Naive thymus-derived CD8-positive, alpha-beta T cell (primary cell): ENCODE measurements at regions not wholly inside any gene's neighbourhood (a gene's known extent, or its start where the extent isn't known, plus 50 kb on each side); places are given as distances from the start of the nearest gene placed in this dataset.

Experiments used
- ATAC-seq, 2 donors: fragments of 150-1000 bp; cut with Tn5 transposase in 1 of 2; sonication (Bioruptor Pico), chemical (Tn5 transposase) in 1 of 2; 1 replicate in 1 of 2; 2 replicates in 1 of 2; pipeline ENCODE4 v1.10.0; 2021; ENCODE audit warnings: mild to moderate bottlenecking in 2 of 2, moderate library complexity in 2 of 2
- POLR2A ChIA-PET: fragments of 350-600 bp; sonication (Branson Sonifier 250); formaldehyde crosslinking; loops from one replicate; lab custom pipeline; 2021; ENCODE audit warnings: antibody characterized with exemption; lab: Charles Lee
- DNase-seq, 10 donors: peaks; one replicate each; pipeline versions ENCODE4 v3.0.0 to v3.0.0-alpha.2; 2020 to 2022
- H3K27ac Mint-ChIP-seq, 10 donors: one replicate each; pipeline ENCODE4 v1.8.0; 2020 to 2022; ENCODE audit warnings: mild to moderate bottlenecking in 10 of 10, mixed read lengths in 10 of 10, moderate library complexity in 4 of 10, inconsistent platforms in 1 of 10
- H3K27me3 Mint-ChIP-seq, 5 donors: one replicate each; pipeline ENCODE4 v1.8.0; 2021 to 2022; ENCODE audit warnings: mixed read lengths in 5 of 5
- H3K36me3 Mint-ChIP-seq, 3 donors: one replicate each; pipeline ENCODE4 v1.8.0; 2020 to 2022; ENCODE audit warnings: mixed read lengths in 3 of 3, mild to moderate bottlenecking in 2 of 3, inconsistent platforms in 1 of 3
- H3K4me1 Mint-ChIP-seq, 4 donors: one replicate each; pipeline ENCODE4 v1.8.0; 2021 to 2022; ENCODE audit warnings: mixed read lengths in 4 of 4
- H3K4me3 Mint-ChIP-seq, 10 donors: one replicate each; pipeline ENCODE4 v1.8.0; 2020 to 2022; ENCODE audit warnings: mild to moderate bottlenecking in 10 of 10, mixed read lengths in 10 of 10, moderate library complexity in 6 of 10, inconsistent platforms in 1 of 10
- H3K9me3 Mint-ChIP-seq, 9 donors: one replicate each; pipeline ENCODE4 v1.8.0; 2020 to 2022; ENCODE audit warnings: mixed read lengths in 9 of 9, mild to moderate bottlenecking in 3 of 9, inconsistent platforms in 1 of 9, moderate library complexity in 1 of 9

- no peaks in the 10 kb centered on the region for H3K36me3 Mint-ChIP-seq
- H3K4me3 Mint-ChIP-seq: no peak overlapping the region
- no peak for DNase-seq
- no peak for ATAC-seq
- no peak overlapping the region for H3K27ac Mint-ChIP-seq
- peaks cover 0 to 12% (median 0%) of the 10 kb centered on the region in 9 donors for H3K9me3 Mint-ChIP-seq
- H3K27me3 Mint-ChIP-seq: peaks cover 0 to 12% (median 0%) of the 10 kb centered on the region in 5 donors
- no peaks in the 10 kb centered on the region for H3K4me1 Mint-ChIP-seq
- POLR2A ChIA-PET: no interaction called here
Observed at GRCh38 chr2:128549094-128549493, 230.4 kb upstream of the HS6ST1 start.

GRCh38 chr2:128549646-128550260 is 231.1 kb upstream of the HS6ST1 start:
- ATAC-seq (no peak), DNase-seq (no peak)
- Mint-ChIP-seq H3K9me3 (peaks cover 0 to 12% (median 0%) of the 10 kb centered on the region in 9 donors), H3K27ac (no peak overlapping the region), H3K27me3 (peaks cover 0 to 12% (median 0%) of the 10 kb centered on the region in 5 donors), H3K4me3 (no peak overlapping the region), H3K36me3 (no peaks in the 10 kb centered on the region), H3K4me1 (no peaks in the 10 kb centered on the region)
- POLR2A ChIA-PET: no interaction called here

GRCh38 chr2:128550389-128550788 is 231.7 kb upstream of the HS6ST1 start:
- no peaks in the 10 kb centered on the region for H3K4me1 Mint-ChIP-seq
- no peak overlapping the region for H3K27ac Mint-ChIP-seq
- ATAC-seq (no peak), DNase-seq (no peak)
- POLR2A ChIA-PET: no interaction called here
- H3K9me3 Mint-ChIP-seq: peaks cover 0 to 12% (median 0%) of the 10 kb centered on the region in 9 donors
- H3K36me3 Mint-ChIP-seq: no peaks in the 10 kb centered on the region
- no peak overlapping the region for H3K4me3 Mint-ChIP-seq
- H3K27me3 Mint-ChIP-seq: peaks cover 0 to 12% (median 0%) of the 10 kb centered on the region in 5 donors

GRCh38 chr2:128550801-128551416 is 232.2 kb upstream of the HS6ST1 start:
- H3K9me3 Mint-ChIP-seq: peaks cover 0 to 12% (median 0%) of the 10 kb centered on the region in 9 donors
- no peak overlapping the region for H3K4me3 Mint-ChIP-seq
- no peaks in the 10 kb centered on the region for H3K4me1 Mint-ChIP-seq
- no peak overlapping the region for H3K27ac Mint-ChIP-seq
- no peaks in the 10 kb centered on the region for H3K36me3 Mint-ChIP-seq
- H3K27me3 Mint-ChIP-seq: peaks cover 0 to 12% (median 0%) of the 10 kb centered on the region in 5 donors
- ATAC-seq: no peak
- POLR2A ChIA-PET: no interaction called here
- no peak for DNase-seq

- POLR2A ChIA-PET: no interaction called here
- Mint-ChIP-seq H3K27me3 (peaks cover 0 to 12% (median 0%) of the 10 kb centered on the region in 5 donors), H3K9me3 (peaks cover 0 to 8% (median 0%) of the 10 kb centered on the region in 9 donors), H3K4me1 (no peaks in the 10 kb centered on the region), H3K27ac (no peak overlapping the region), H3K4me3 (no peak overlapping the region), H3K36me3 (no peaks in the 10 kb centered on the region)
- ATAC-seq: no peak
- no peak for DNase-seq
Observed at GRCh38 chr2:128551435-128551834, 232.8 kb upstream of the HS6ST1 start.

- no peak for ATAC-seq
- no peak for DNase-seq
- H3K27me3 Mint-ChIP-seq: peaks cover 0 to 4% (median 0%) of the 10 kb centered on the region in 5 donors
- H3K27ac Mint-ChIP-seq: no peak overlapping the region
- H3K36me3 Mint-ChIP-seq: no peaks in the 10 kb centered on the region
- no peaks in the 10 kb centered on the region for H3K4me1 Mint-ChIP-seq
- POLR2A ChIA-PET: no interaction called here
- no peaks in the 10 kb centered on the region for H3K9me3 Mint-ChIP-seq
- no peak overlapping the region for H3K4me3 Mint-ChIP-seq
Observed at GRCh38 chr2:128552141-128552805, 233.6 kb upstream of the HS6ST1 start.

- H3K4me3 Mint-ChIP-seq: no peak overlapping the region
- H3K27ac Mint-ChIP-seq: no peak overlapping the region
- no peaks in the 10 kb centered on the region for H3K4me1 Mint-ChIP-seq
- ATAC-seq (no peak), DNase-seq (no peak)
- H3K36me3 Mint-ChIP-seq: no peaks in the 10 kb centered on the region
- POLR2A ChIA-PET: no interaction called here
- no peaks in the 10 kb centered on the region for H3K9me3 Mint-ChIP-seq
- H3K27me3 Mint-ChIP-seq: no peaks in the 10 kb centered on the region
Observed at GRCh38 chr2:128552806-128553551, 234.3 kb upstream of the HS6ST1 start.

GRCh38 chr2:128554151-128554769 is 235.6 kb upstream of the HS6ST1 start:
- no peak for ATAC-seq
- peaks cover 0 to 2% (median 0%) of the 10 kb centered on the region in 5 donors for H3K27me3 Mint-ChIP-seq
- H3K36me3 Mint-ChIP-seq: no peaks in the 10 kb centered on the region
- POLR2A ChIA-PET: no interaction called here
- H3K27ac Mint-ChIP-seq: no peak overlapping the region
- no peaks in the 10 kb centered on the region for H3K9me3 Mint-ChIP-seq
- H3K4me1 Mint-ChIP-seq: no peaks in the 10 kb centered on the region
- no peak overlapping the region for H3K4me3 Mint-ChIP-seq
- no peak for DNase-seq

GRCh38 chr2:128555433-128555832 is 236.8 kb upstream of the HS6ST1 start:
- Mint-ChIP-seq H3K4me1 (no peaks in the 10 kb centered on the region), H3K27ac (peak overlapping the region in 1 of 10 donors; percentile 44), H3K4me3 (no peak overlapping the region), H3K27me3 (peaks cover 0 to 6% (median 2%) of the 10 kb centered on the region in 5 donors), H3K36me3 (no peaks in the 10 kb centered on the region), H3K9me3 (no peaks in the 10 kb centered on the region)
- ATAC-seq (no peak), DNase-seq (no peak)
- POLR2A ChIA-PET: no interaction called here

- POLR2A ChIA-PET: no interaction called here
- ATAC-seq (no peak), DNase-seq (no peak)
- Mint-ChIP-seq H3K27me3 (peaks cover 0 to 6% (median 2%) of the 10 kb centered on the region in 5 donors), H3K27ac (no peak overlapping the region), H3K36me3 (no peaks in the 10 kb centered on the region), H3K4me3 (no peak overlapping the region), H3K9me3 (no peaks in the 10 kb centered on the region), H3K4me1 (no peaks in the 10 kb centered on the region)
Observed at GRCh38 chr2:128556089-128556488, 237.4 kb upstream of the HS6ST1 start.

- H3K4me3 Mint-ChIP-seq: no peak overlapping the region
- H3K4me1 Mint-ChIP-seq: no peaks in the 10 kb centered on the region
- POLR2A ChIA-PET: no interaction called here
- peaks cover 0 to 6% (median 2%) of the 10 kb centered on the region in 5 donors for H3K27me3 Mint-ChIP-seq
- ATAC-seq (no peak), DNase-seq (no peak)
- no peak overlapping the region for H3K27ac Mint-ChIP-seq
- H3K9me3 Mint-ChIP-seq: no peaks in the 10 kb centered on the region
- H3K36me3 Mint-ChIP-seq: no peaks in the 10 kb centered on the region
Observed at GRCh38 chr2:128556633-128557032, 238.0 kb upstream of the HS6ST1 start.

GRCh38 chr2:128557069-128557468 is 238.4 kb upstream of the HS6ST1 start:
- Mint-ChIP-seq H3K4me1 (no peaks in the 10 kb centered on the region), H3K27ac (no peak overlapping the region), H3K27me3 (peaks cover 0 to 6% (median 2%) of the 10 kb centered on the region in 5 donors), H3K36me3 (no peaks in the 10 kb centered on the region), H3K9me3 (no peaks in the 10 kb centered on the region), H3K4me3 (no peak overlapping the region)
- POLR2A ChIA-PET: no interaction called here
- DNase-seq (no peak), ATAC-seq (no peak)
